ENCODE measurements at regions not wholly inside any gene's neighbourhood (a gene's known extent, or its start where the extent isn't known, plus 50 kb on each side); places are given as distances from the start of the nearest gene placed in this dataset.

DNA sequence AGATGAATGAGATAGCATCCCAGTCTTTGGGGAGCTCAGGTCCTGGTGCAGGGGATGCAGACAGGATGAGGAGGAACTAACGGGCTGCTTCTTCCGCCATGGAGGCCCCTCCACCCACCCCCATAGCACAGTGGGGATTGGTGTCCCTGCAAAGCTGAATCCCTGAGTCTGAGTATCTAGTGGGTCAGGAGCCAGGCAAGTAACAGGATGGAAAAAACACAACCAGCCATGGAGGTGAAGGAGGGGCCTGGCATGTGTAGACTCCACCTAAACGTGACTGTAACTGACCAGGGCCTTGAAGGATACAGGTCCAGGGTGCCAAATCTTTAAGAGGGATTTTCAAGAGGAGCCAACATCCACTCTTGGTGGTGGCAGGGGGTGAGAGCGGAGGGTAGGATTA lies 327.8 kb upstream of the MSX2 start:
- in situ Hi-C loops (cut with MboI; ENCODE audit: low sequenced_read_pairs): no loop called here

DNA sequence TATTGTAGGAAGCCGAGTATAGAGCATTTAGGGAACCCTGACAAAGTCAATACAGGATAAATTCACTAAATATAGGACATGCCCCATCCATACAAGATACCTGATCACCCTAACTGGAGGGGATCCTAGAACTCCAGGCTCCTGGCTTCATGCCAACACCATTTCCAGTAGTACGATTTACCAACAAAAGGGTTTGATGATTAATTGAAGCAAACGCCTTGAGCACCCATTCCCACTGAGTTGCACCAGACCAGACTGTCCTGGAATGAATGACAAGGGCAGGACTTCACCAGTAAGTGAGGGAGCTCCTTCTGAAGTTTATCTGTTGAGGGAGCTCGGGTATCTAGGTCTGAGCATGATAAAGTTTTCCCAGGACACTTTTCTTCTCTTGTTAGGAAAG lies 327.2 kb upstream of the MSX2 start:
- in situ Hi-C loops (cut with MboI; ENCODE audit: low sequenced_read_pairs): no loop called here

DNA sequence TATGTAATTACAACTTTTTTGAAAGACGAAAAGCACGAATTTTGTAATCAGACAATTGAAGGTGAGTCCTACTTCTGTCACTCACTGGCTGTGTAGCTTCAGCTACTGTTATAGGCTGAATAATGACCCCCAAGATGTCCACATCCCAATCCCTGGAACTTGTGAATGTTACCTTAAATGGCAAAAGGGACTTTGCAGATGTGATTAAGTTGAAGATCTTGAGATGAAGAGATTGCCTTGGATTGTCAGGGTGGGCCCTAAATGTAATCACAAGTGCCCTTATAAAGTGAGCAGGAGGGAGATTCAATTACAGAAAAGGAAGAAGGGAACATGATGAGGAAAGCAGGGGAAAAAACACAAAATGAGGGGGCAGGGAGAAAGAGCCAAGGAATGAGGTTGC lies 326.2 kb upstream of the MSX2 start:
- in situ Hi-C loops (cut with MboI; ENCODE audit: low sequenced_read_pairs): no loop called here

DNA sequence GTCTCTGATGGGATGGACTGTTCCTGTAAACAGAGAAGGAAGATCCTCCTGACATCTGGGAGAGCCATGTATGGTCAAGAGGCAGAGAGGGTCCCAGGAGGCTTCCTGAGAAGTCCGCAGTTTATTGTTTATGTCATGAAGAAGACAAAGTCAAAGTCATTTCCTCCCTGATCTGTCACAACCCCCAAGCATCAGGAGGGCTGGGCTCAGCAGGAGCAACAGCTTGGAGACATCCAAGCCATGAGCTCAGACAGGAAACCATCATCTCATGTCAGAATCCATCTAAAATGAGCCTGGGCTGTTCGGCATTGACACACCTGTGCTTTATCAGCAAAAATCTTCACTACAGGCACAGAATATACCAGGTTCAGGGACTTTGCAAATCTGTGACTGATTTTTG lies 325.0 kb upstream of the MSX2 start:
- in situ Hi-C loops (cut with MboI; ENCODE audit: low sequenced_read_pairs): no loop called here

DNA sequence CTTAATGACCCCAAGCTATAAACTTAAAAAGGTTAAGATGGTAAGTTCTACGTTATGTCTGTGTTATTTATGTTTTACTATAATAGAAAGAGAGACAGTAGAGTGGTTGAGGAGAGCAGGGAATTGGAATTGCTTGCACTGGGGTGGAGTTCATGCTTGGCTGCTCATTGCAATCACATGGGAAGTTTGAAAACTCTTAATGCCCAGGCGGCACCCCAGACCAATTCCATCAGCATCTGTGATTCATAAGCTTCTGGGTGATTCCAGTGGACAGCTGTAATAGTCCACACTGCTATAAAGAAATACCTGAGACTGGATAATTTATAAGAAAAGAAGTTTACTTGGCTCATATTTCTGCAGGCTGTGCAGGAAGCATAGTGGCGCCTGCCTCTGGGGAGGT lies 323.9 kb upstream of the MSX2 start:
- in situ Hi-C loops (cut with MboI; ENCODE audit: low sequenced_read_pairs): no loop called here

DNA sequence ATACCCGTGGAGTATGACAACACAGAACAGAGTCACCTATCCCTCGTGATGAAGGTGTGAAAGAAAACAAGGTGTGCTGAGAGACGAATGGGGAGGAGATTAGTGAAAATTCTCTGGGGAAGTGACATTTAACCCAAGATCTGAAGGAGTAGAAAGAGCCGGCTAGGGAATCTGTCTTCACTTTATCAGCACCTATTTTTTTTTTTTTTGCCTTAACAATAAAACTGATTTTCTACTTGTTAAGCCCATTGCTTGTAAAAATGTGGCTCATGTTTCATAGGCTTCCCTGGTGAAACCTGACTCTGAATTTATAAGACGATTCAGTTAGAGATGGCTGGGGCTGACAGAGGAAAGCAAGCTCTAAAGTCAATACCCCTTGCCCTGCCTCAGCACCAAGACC lies 322.6 kb upstream of the MSX2 start:
- in situ Hi-C loops (cut with MboI; ENCODE audit: low sequenced_read_pairs): no loop called here

DNA sequence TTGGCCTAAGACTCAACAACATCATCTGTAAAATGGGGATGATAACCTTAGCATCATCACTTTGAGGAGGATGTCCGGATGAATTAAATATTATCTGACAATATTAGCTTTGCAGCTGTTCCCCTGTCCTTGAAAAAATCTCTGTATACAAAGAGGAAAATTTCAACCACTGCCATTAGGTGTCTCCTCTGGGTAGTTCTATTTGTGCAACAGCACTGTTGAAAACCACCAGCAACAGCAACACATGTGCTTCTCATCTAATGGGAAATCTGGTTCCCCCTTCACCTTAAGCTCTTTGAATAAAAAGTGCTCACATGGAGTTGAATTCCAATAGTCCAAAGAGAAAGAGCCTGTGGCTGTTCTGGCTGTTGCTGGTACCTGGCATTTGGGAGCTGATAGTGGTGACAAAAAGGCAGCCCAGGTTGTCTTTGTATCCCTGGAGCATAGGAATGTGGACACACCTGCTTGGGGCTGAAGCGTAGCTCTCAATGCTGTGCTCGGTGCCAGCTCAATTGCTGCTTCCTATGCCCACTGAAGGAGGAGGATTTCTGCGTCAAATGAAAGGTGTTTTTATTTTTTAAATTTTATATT lies 322.1 kb upstream of the MSX2 start:
- in situ Hi-C loops (cut with MboI; ENCODE audit: low sequenced_read_pairs): no loop called here

DNA sequence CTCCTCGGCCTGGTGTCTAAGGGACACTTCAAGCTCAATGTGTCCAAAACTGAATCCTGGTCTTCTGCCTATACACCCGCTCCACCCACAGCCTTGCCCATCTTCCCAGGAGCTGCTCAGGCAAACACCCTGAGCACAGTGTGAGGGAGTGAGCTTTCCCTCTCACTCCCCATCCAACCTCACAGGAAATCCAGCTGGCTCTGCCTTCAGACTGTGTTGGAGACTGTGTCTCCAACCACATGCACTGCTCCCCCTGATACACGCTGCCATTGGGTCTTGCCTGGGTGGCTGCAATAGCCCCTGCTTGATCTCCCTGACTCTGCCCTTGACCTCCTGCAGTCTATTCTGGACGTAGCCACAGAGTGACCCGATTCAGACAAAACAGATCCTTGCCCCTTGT lies 319.5 kb upstream of the MSX2 start:
- in situ Hi-C loops (cut with MboI; ENCODE audit: low sequenced_read_pairs): no loop called here

DNA sequence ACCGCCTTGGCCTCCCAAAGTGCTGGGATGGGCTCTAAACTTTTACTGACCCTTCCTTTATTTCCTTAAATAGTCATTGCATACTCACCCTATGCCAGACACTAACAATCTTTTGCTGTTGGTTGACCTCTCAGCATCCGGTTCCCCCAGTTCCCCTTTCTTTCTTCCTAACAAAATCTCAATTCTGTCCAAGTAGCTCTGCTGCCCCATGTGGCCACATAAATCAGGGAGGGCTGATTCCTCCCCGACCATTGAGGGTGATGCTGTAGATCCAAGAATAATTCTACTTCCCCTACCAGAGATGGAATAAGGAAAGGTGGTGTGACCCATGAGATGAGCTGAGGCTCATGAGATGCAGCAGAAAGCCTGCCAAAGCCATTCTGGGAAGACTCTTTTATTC lies 315.3 kb upstream of the MSX2 start:
- in situ Hi-C loops (cut with MboI; ENCODE audit: low sequenced_read_pairs): no loop called here

DNA sequence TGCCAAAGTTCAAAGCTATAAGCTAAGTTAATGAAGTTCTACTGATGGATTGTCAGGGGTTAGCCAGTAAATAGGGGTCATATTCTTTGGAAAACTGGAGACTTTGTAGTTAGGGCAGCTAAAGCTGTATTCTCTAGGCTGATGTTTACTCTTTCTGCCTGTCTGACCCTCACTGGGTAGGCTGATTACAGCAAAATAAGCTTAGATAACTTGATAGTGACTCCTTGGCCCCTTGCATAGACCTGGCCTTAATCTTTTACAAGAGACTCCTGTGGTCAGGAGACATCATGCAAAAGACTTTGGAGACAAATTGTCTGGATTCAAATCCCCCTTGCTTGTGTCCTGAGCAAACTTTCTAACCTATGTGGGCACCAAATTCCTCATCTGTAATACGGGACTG lies 314.4 kb upstream of the MSX2 start:
- in situ Hi-C loops (cut with MboI; ENCODE audit: low sequenced_read_pairs): loop anchor here (10.0 kb wide), 1 partner anchor 385 kb away; no protein-coding TSS in a partner anchor

DNA sequence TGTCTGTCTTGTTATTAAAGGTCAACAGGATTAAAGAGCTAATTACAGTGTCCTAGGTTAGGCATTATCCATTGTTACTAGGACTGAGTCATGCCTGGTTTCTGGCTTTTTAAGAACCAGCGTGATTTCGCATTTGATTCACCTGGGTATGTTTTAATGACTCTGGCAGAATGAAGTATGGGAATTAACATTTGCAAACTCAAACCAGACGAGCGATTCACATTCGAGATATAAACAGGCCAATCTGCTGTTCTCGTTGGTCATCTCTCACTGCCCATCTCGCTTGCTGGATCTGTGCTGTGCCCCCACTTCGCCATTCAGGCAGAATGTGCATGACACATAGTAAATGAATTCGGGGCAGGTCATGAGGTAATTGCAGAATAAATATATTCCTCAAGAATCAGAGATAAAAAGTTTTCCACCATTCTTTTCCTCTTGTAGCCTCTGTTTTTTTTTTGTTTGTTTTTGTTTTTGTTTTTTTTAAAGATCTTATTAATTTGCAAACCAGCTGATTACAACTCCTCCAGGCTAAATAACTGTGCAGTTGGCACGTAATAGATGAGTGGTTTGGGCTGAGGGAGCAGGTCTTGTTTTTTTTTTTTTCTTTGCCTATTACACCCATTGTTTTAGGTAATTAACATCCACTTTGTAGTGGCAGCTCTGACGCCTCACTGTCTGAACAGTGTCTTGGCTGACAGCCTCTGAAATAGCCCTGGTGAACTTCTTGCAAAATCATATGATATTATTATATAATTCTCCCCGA lies 313.5 kb upstream of the MSX2 start:
- in situ Hi-C loops (cut with MboI; ENCODE audit: low sequenced_read_pairs): loop anchor here (10.0 kb wide), 1 partner anchor 384 kb away; no protein-coding TSS in a partner anchor

DNA sequence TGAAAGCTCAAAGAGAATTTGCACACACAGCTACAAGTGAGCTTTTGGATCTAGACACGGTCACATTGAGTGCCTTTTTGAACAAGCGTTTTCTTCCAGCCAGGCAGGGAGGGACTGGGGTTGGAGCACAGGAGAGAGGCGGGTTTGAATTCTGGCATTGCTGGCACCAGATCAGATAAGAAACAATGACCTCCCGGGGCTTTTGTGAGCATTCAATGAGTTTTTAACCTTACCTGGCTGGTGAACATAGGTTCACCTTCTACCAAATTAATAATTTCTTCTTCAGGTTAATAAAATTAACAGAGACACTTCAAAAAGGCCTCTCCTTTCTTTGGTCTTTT lies 312.9 kb upstream of the MSX2 start:
- in situ Hi-C loops (cut with MboI; ENCODE audit: low sequenced_read_pairs): loop anchor here (10.0 kb wide), 1 partner anchor 383 kb away; no protein-coding TSS in a partner anchor

DNA sequence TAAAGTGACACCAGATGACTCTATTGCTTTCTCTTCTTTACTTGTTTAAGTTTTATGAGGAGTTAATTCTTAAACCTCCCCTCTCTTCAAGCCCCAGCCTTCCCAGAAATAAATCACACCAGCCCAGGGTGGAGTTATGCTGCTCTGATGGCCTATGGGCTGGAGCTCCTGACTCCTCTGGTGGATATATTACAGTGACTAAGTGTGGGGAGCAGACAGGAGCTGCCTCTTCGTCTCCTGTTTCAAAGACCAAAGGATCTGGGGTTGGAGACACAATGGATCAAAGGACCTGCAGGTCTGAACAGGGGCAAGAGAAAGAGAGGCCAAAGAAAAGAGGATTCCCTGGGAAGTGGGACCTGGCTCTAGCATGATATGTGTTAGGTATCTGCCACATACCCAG lies 312.0 kb upstream of the MSX2 start:
- in situ Hi-C loops (cut with MboI; ENCODE audit: low sequenced_read_pairs): loop anchor here (10.0 kb wide), 1 partner anchor 382 kb away; no protein-coding TSS in a partner anchor

DNA sequence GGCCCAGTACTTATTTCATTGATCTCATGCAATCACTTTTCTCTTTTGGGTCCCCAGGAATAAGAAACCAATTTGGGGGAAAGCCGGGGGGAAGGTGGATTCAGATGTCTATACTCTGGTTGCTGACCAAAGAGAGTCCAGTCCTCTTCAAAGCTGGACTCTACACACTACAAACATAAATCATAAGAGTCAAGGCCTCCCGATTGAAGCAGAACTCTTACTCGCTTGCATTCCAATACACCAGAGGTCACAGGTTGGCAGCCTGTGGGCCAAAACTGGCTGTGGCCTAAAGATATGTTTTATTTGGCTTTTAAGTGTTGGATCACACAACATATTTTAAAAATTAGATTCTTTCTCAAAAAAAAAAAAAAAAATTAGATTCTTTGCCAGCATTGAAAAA lies 311.4 kb upstream of the MSX2 start:
- in situ Hi-C loops (cut with MboI; ENCODE audit: low sequenced_read_pairs): loop anchor here (10.0 kb wide), 1 partner anchor 382 kb away; no protein-coding TSS in a partner anchor

DNA sequence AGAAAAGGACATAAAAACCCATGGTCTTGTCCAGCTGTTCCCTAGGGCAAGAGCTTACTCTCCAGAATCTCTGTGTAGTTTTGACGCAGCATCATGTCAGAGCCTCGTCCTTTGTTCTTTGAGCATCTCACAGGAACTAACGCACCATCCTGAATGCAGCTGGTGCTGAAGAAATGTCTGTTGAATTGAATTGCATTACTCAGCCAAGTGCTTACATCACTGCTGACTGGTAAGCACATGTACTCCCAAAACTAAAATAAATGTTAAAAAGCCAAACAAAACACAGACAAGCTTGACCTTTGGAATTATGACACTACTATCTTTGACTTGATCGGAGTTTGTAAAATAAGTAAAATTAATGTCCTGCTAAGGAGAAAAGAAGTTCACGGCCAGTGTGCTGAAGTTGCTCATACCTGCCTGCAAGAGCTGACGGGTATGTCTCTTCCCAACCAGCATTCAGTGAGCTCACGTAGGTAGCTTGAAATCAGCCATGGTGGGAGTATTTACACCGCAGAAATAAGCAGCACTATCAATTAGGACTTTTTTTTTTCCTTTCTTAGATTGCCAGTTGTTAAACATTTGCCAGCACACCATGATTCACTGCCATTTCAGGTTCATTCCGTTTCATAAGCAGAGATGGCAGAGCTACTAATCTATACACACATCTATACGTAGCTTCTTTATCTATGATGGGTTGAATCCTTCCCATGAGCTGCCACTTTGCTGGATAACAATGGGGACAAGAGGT lies 310.6 kb upstream of the MSX2 start:
- in situ Hi-C loops (cut with MboI; ENCODE audit: low sequenced_read_pairs): loop anchor here (10.0 kb wide), 1 partner anchor 381 kb away; no protein-coding TSS in a partner anchor

DNA sequence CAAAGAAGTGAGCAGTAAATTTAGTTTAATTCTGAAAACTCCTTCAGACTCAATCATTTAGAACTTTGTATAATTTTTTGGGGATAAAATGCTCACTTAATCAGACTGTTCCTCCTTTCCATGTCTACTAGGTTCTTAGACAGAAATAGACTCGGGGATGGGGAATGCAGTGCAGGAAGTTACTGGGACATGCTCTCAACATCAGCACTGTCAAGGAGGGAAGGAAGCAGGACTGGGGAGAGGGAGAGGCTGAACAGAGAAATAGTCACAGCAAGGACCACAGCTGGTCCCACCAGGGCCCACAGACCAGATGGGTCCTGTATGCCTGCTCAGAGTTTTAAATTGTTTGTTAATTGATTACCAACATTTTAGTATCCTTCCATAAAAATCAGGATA lies 310.1 kb upstream of the MSX2 start:
- in situ Hi-C loops (cut with MboI; ENCODE audit: low sequenced_read_pairs): loop anchor here (10.0 kb wide), 1 partner anchor 380 kb away; no protein-coding TSS in a partner anchor

DNA sequence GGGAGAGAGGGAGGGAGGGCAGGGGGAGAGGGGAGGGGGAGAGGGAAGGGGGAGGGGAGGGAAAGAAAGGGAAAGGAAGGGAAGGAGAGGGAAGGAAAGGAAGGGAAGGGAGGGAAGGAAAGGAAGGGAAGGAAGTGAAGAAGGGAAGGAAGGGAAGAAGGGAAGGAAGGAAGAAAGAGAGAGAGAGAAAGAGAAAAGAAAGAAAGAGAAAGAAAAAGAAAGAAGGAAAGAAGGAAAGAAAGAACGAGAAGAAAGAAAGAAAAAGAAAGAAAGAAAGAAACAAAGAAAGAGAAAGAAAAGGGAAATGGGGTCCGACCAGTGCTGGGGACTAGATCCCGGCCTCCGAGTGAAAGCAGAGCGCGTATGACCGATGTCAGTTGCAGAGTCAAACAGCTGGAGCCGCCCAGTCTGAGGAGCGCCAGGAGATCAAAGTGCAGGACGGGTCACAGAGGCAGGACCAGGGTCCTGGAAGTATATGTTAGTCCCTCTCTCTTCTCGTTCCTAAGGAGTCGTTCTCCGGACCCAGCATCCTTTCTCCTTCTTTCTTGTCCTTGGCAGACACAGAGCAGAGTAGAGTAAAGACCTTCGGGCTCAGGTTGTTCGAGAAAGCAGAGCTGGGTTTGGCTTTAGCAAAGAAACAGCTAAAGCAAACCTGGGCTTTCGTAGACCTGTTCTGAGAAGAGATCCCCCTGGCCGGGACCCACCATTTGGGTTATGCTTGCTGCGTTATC lies 305.4 kb upstream of the MSX2 start:
- in situ Hi-C loops (cut with MboI; ENCODE audit: low sequenced_read_pairs): loop anchor here (10.0 kb wide), 1 partner anchor 376 kb away; no protein-coding TSS in a partner anchor

DNA sequence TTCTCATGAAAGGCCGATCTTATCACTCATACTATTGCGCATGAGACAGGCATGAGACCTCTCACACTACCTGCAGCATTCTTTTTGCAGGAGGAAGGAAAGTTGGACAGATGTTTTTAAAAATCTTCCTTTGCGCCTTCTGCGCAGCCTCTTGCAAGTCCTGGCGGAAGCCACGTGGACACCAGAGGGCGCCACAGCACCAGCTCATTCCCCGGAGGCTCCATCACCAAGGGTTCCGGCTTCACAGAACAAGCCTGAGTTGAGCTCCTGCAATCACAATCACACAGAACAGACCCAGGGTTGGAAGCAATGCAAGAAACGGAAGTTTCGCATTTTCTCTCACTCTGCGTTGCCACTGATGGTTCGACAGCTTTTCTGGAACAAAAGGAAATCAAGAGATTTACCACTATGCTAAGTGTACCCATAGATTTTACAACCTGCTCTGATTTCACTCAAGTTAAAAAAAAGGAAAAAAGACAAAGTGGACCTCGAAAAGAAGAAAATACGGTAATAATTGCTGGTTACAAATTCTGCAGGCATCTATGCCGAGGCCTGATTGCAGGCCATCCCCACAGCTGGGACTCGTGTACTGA lies 304.7 kb upstream of the MSX2 start:
- in situ Hi-C loops (cut with MboI; ENCODE audit: low sequenced_read_pairs): loop anchor here (10.0 kb wide), 1 partner anchor 375 kb away; no protein-coding TSS in a partner anchor

DNA sequence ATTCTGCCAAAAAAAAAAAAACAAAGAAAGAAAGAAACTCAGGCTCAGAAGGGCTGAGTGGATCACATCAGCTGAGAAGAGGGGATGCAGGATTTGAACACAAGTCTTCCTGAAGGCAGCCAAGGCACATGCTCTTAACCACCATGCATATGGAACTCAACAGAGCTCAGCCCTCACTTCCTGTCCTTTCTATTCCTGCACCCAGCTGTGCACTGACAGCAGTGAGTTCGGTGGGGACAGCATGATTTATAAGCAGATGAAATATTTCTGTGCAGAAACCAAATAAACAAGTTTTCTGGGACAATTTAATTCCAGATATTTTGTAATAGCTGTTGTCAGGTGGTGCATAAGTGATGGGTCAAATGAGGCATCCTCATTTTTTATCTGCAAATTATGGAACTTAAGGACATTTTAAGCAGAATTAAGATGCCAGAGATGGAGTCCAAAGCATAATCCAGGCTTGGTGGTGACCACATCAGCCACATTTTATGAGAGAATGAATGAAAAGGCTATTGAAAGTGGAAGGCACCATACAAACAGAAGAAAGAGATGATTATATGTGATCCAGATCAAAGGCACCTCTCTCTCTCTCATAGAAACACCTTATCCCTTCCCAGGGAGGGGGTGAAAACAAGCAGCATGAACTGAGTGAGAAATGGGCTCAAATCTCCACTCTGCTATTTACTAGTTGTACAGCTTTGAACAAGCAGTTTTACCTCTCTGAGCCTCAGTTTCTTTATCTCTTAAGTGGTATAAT lies 303.6 kb upstream of the MSX2 start:
- in situ Hi-C loops (cut with MboI; ENCODE audit: low sequenced_read_pairs): no loop called here

DNA sequence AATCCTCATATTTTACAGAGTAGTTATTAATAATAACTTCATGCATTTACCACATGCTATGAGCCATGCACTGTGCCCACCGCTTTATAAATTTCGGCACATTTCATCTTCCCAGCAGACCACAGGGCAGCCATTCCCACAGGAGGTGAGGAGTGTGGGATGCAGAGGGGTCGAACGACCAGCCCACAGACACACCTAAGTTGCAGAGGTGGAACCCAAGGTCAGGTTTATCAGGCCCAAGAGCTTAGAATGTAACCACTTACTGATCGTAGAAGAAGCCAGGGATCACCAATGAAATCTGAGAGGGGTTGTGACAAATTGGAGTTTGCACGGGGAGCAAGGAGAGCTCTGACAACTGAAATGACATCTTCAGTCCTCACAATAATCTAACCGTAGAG lies 303.0 kb upstream of the MSX2 start:
- in situ Hi-C loops (cut with MboI; ENCODE audit: low sequenced_read_pairs): no loop called here

Data from HL-60/S4 treated with phorbol 12-myristate 13-acetate at 8.2 ng/mL for 4 days and 3 days (cell line).